Trophoblast cell (in vitro differentiated cells and primary cell): ENCODE measurements at regions not wholly inside any gene's neighbourhood (a gene's known extent, or its start where the extent isn't known, plus 50 kb on each side); places are given as distances from the start of the nearest gene placed in this dataset.

Experiments
- DNase-seq, 2 donors: peaks; one replicate each; pipeline ENCODE4 v3.0.0-alpha.2; 2016
- H2AFZ ChIP-seq: 2 replicates; pipeline ENCODE4 v1.6.1; 2013; ENCODE audit warnings: low read length, moderate library complexity, mild to moderate bottlenecking; ENCODE audit not compliant: insufficient read depth, poor library complexity
- H2AK5ac ChIP-seq: 2 replicates; pipeline ENCODE4 v1.6.1; 2013; ENCODE audit warnings: mild to moderate bottlenecking, low read length
- H2BK120ac ChIP-seq: 2 replicates; pipeline ENCODE4 v1.6.1; 2013; ENCODE audit warnings: low read length, mild to moderate bottlenecking, moderate library complexity; ENCODE audit not compliant: insufficient read depth, poor library complexity
- H2BK12ac ChIP-seq: 2 replicates; pipeline ENCODE4 v1.6.1; 2013; ENCODE audit warnings: mild to moderate bottlenecking, low read length, moderate library complexity
- H2BK5ac ChIP-seq: 2 replicates; pipeline ENCODE4 v1.6.1; 2013; ENCODE audit warnings: low read length, low read depth, moderate library complexity, mild to moderate bottlenecking; ENCODE audit not compliant: poor library complexity
- H3K14ac ChIP-seq: 2 replicates; pipeline ENCODE4 v1.6.1; 2013; ENCODE audit warnings: mild to moderate bottlenecking, low read length
- H3K18ac ChIP-seq: 2 replicates; pipeline ENCODE4 v1.6.1; 2013; ENCODE audit warnings: mild to moderate bottlenecking, low read length
- H3K23ac ChIP-seq: 2 replicates; pipeline ENCODE4 v1.6.1; 2013; ENCODE audit warnings: low read length
- H3K27ac ChIP-seq: 2 replicates; pipeline ENCODE4 v1.5.1; 2013; ENCODE audit warnings: low read depth, mild to moderate bottlenecking, inconsistent platforms, low read length, moderate library complexity
- H3K27me3 ChIP-seq: 2 replicates; pipeline ENCODE4 v1.6.1; 2013; ENCODE audit warnings: inconsistent platforms, mild to moderate bottlenecking, low read length, moderate library complexity; ENCODE audit not compliant: insufficient read depth
- H3K36me3 ChIP-seq, 2 experiments: 1 replicate in 1 of 2; 2 replicates in 1 of 2; pipeline ENCODE4 v1.6.1; 2013; ENCODE audit warnings: low read length in 2 of 2, mild to moderate bottlenecking in 2 of 2, moderate library complexity in 1 of 2; ENCODE audit not compliant: insufficient read depth in 2 of 2, control insufficient read depth in 1 of 2
- H3K4ac ChIP-seq: 2 replicates; pipeline ENCODE4 v1.6.1; 2013; ENCODE audit warnings: low read depth, mild to moderate bottlenecking, low read length, moderate library complexity
- H3K4me1 ChIP-seq, 2 experiments: 1 replicate in 1 of 2; 2 replicates in 1 of 2; pipeline ENCODE4 v1.6.1; 2013; ENCODE audit warnings: low read length in 2 of 2, mild to moderate bottlenecking in 2 of 2, moderate library complexity in 1 of 2; ENCODE audit not compliant: insufficient read depth in 2 of 2, control insufficient read depth in 1 of 2
- H3K4me2 ChIP-seq: 2 replicates; pipeline ENCODE4 v1.6.1; 2013; ENCODE audit warnings: inconsistent platforms, mild to moderate bottlenecking, low read length, moderate library complexity
- H3K4me3 ChIP-seq: 2 replicates; pipeline ENCODE4 v1.5.1; 2013; ENCODE audit warnings: mild to moderate bottlenecking, low read depth, low read length, inconsistent platforms
- H3K79me1 ChIP-seq: one replicate; pipeline ENCODE4 v1.6.1; 2013; ENCODE audit warnings: low read length
- H3K79me2 ChIP-seq: 2 replicates; pipeline ENCODE4 v1.6.1; 2013; ENCODE audit warnings: low read length, mild to moderate bottlenecking; ENCODE audit not compliant: control insufficient read depth, insufficient read depth, poor library complexity
- H3K9ac ChIP-seq: 2 replicates; pipeline ENCODE4 v1.6.1; 2013; ENCODE audit warnings: mild to moderate bottlenecking, low read length
- H3K9me3 ChIP-seq: 2 replicates; pipeline ENCODE4 v1.6.1; 2013; ENCODE audit warnings: low read depth, mild to moderate bottlenecking, control low read depth, inconsistent platforms, low read length; ENCODE audit not compliant: insufficient read depth
- H4K12ac ChIP-seq: 2 replicates; pipeline ENCODE4 v1.6.1; 2013; ENCODE audit warnings: low read depth, mild to moderate bottlenecking, low read length, moderate library complexity
- H4K8ac ChIP-seq: 2 replicates; pipeline ENCODE4 v1.6.1; 2013; ENCODE audit warnings: low read depth, mild to moderate bottlenecking, low read length, moderate library complexity
- H4K91ac ChIP-seq: one replicate; pipeline ENCODE4 v1.6.1; 2013; ENCODE audit warnings: low read depth, mild to moderate bottlenecking, low read length, moderate library complexity
- WGBS: extraction: QIAGEN DNeasy Blood & Tissue Kit; methylation state at CpG from one replicate; pipeline ENCODE4 v1.1.7; 2013; ENCODE audit warnings: missing lambda C conversion rate; ENCODE audit not compliant: insufficient read length, insufficient coverage; ENCODE audit errors: extremely low coverage; 5-methylcytosine and 5-hydroxymethylcytosine counted together

DNA sequence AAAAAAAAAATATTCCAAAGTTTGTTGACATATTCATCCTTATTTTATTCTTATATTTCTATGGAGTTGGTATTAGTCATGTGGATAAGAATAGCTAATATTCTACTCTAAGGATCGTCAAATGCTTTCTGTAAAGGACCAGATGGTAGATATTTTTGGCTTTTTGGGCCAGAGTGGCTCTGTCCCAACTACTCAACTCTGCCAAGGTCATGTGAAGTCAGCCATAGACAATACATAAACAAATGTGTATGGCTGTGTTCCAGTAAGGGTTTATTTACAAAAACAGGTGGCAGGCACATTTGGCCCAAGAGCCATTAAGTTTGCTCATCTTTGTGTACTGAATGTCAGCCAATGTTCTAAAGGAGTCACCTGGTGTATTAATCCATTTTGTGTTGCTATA lies 131.8 kb downstream of the TBX5 start:
- H4K91ac ChIP-seq = no peak overlapping the region
- no peak overlapping the region for H4K8ac ChIP-seq
- no peaks in the 10 kb centered on the region for H3K79me1 ChIP-seq
- no peak overlapping the region for H2BK12ac ChIP-seq
- H3K9ac ChIP-seq = no peak overlapping the region
- H3K79me2 ChIP-seq = no peaks in the 10 kb centered on the region
- H2BK120ac ChIP-seq = no peak overlapping the region
- no peak for DNase-seq
- H2AK5ac ChIP-seq = no peak overlapping the region
- no peak overlapping the region for H3K18ac ChIP-seq
- H2AFZ ChIP-seq = no peak overlapping the region
- no peak overlapping the region for H3K4me2 ChIP-seq
- no peak overlapping the region for H4K12ac ChIP-seq
- H3K4ac ChIP-seq = no peak overlapping the region
- no peaks in the 10 kb centered on the region for H3K27me3 ChIP-seq
- WGBS = no CpG with 5 or more reads among the region's 1 CpG
- no peak overlapping the region for H3K14ac ChIP-seq
- no peak overlapping the region for H3K23ac ChIP-seq
- no peak overlapping the region for H3K4me3 ChIP-seq
- no peak overlapping the region for H3K27ac ChIP-seq
- H2BK5ac ChIP-seq = no peak overlapping the region
- no peaks in the 10 kb centered on the region for H3K9me3 ChIP-seq
- no peaks in the 10 kb centered on the region for H3K4me1 ChIP-seq
- H3K36me3 ChIP-seq = no peaks in the 10 kb centered on the region

GRCh38 chr12:114272605-114273004 lies 133.3 kb downstream of the TBX5 start:
- no peak overlapping the region for H3K9ac ChIP-seq
- no peaks in the 10 kb centered on the region for H3K79me2 ChIP-seq
- no CpG with 5 or more reads among the region's 5 CpGs for WGBS
- no peak overlapping the region for H2BK12ac ChIP-seq
- H3K36me3 ChIP-seq = no peaks in the 10 kb centered on the region
- H3K4ac ChIP-seq = no peak overlapping the region
- no peak overlapping the region for H3K27ac ChIP-seq
- no peak overlapping the region for H3K4me2 ChIP-seq
- no peak overlapping the region for H2AK5ac ChIP-seq
- no peak for DNase-seq
- no peak overlapping the region for H2BK5ac ChIP-seq
- H3K18ac ChIP-seq = no peak overlapping the region
- H4K12ac ChIP-seq = no peak overlapping the region
- no peaks in the 10 kb centered on the region for H3K9me3 ChIP-seq
- H3K4me1 ChIP-seq = no peaks in the 10 kb centered on the region
- no peak overlapping the region for H4K8ac ChIP-seq
- no peak overlapping the region for H2AFZ ChIP-seq
- H4K91ac ChIP-seq = no peak overlapping the region
- H3K4me3 ChIP-seq = no peak overlapping the region
- no peaks in the 10 kb centered on the region for H3K27me3 ChIP-seq
- H2BK120ac ChIP-seq = no peak overlapping the region
- H3K23ac ChIP-seq = no peak overlapping the region
- H3K14ac ChIP-seq = no peak overlapping the region
- no peaks in the 10 kb centered on the region for H3K79me1 ChIP-seq

- Histone ChIP-seq H3K4me3 (no peak overlapping the region), H3K18ac (no peak overlapping the region), H2BK5ac (no peak overlapping the region), H2BK120ac (no peak overlapping the region), H3K14ac (no peak overlapping the region), H4K8ac (no peak overlapping the region), H2BK12ac (no peak overlapping the region), H3K23ac (no peak overlapping the region), H3K36me3 (no peaks in the 10 kb centered on the region), H3K79me1 (no peaks in the 10 kb centered on the region), H3K27me3 (no peaks in the 10 kb centered on the region), H4K91ac (no peak overlapping the region), H3K9ac (no peak overlapping the region), H3K4ac (no peak overlapping the region), H3K9me3 (no peaks in the 10 kb centered on the region), H3K79me2 (no peaks in the 10 kb centered on the region), H3K27ac (no peak overlapping the region), H3K4me1 (no peaks in the 10 kb centered on the region), H4K12ac (no peak overlapping the region), H2AFZ (no peak overlapping the region), H2AK5ac (no peak overlapping the region), H3K4me2 (no peak overlapping the region)
- DNase-seq = peak in 1 of 2 donors; percentile 31
- no CpG with 5 or more reads among the region's 2 CpGs for WGBS
These were observed 133.9 kb downstream of the TBX5 start for GRCh38 chr12:114272071-114272470.

- no peak overlapping the region for H4K91ac ChIP-seq
- no peak for DNase-seq
These were observed 136.8 kb downstream of the TBX5 start for GRCh38 chr12:114269153-114269552.

More at GRCh38 chr12:114269153-114269552, 136.8 kb downstream of the TBX5 start:
- H3K18ac ChIP-seq = no peak overlapping the region
- H3K9ac ChIP-seq = no peak overlapping the region
- WGBS = no CpG with 5 or more reads among the region's 2 CpGs
- no peaks in the 10 kb centered on the region for H3K27me3 ChIP-seq
- H3K27ac ChIP-seq = no peak overlapping the region
- no peak overlapping the region for H2BK120ac ChIP-seq
- no peak overlapping the region for H3K14ac ChIP-seq
- H3K23ac ChIP-seq = no peak overlapping the region
- no peaks in the 10 kb centered on the region for H3K79me1 ChIP-seq
- H2BK12ac ChIP-seq = no peak overlapping the region
- H3K4me2 ChIP-seq = no peak overlapping the region
- no peaks in the 10 kb centered on the region for H3K4me1 ChIP-seq
- no peaks in the 10 kb centered on the region for H3K79me2 ChIP-seq
- no peak overlapping the region for H3K4ac ChIP-seq
- no peak overlapping the region for H2BK5ac ChIP-seq
- H3K9me3 ChIP-seq = no peaks in the 10 kb centered on the region
- H4K8ac ChIP-seq = no peak overlapping the region
- peak overlapping the region; percentile 20 for H3K4me3 ChIP-seq
- H4K12ac ChIP-seq = no peak overlapping the region
- H3K36me3 ChIP-seq = no peaks in the 10 kb centered on the region
- H2AK5ac ChIP-seq = no peak overlapping the region
- no peak overlapping the region for H2AFZ ChIP-seq
